Neuronal stem cell (in vitro differentiated cells): ENCODE measurements at regions not wholly inside any gene's neighbourhood (a gene's known extent, or its start where the extent isn't known, plus 50 kb on each side); places are given as distances from the start of the nearest gene placed in this dataset.

ENCODE experiments used
- DNase-seq: peaks from one replicate; pipeline ENCODE4 v3.0.0-alpha.2; 2013; ENCODE audit warnings: low spot score
- H2AFZ ChIP-seq: one replicate; pipeline ENCODE4 v1.6.1; 2013; ENCODE audit warnings: mild to moderate bottlenecking, low read length, inconsistent platforms
- H2AK5ac ChIP-seq: 2 replicates; pipeline ENCODE4 v1.6.1; 2013; ENCODE audit warnings: low read depth, mild to moderate bottlenecking, inconsistent platforms, low read length, moderate library complexity, mixed read lengths
- H2BK120ac ChIP-seq: 2 replicates; pipeline ENCODE4 v1.6.1; 2013; ENCODE audit warnings: low read depth, mild to moderate bottlenecking, inconsistent platforms, low read length, moderate library complexity, mixed read lengths
- H2BK12ac ChIP-seq: one replicate; pipeline ENCODE4 v1.6.1; 2013; ENCODE audit warnings: low read length, inconsistent platforms
- H2BK15ac ChIP-seq: 2 replicates; pipeline ENCODE4 v1.6.1; 2013; ENCODE audit warnings: mild to moderate bottlenecking, low read length, inconsistent platforms, mixed read lengths
- H2BK5ac ChIP-seq: one replicate; pipeline ENCODE4 v1.6.1; 2013; ENCODE audit warnings: inconsistent platforms, mild to moderate bottlenecking, low read length, moderate library complexity
- H3K14ac ChIP-seq: one replicate; pipeline ENCODE4 v1.6.1; 2013; ENCODE audit warnings: low read length, inconsistent platforms
- H3K18ac ChIP-seq: 2 replicates; pipeline ENCODE4 v1.6.1; 2013; ENCODE audit warnings: low read length, inconsistent platforms
- H3K23ac ChIP-seq: 2 replicates; pipeline ENCODE4 v1.6.1; 2013; ENCODE audit warnings: low read depth, mild to moderate bottlenecking, mixed read lengths, low read length, inconsistent platforms; ENCODE audit not compliant: poor library complexity
- H3K27ac ChIP-seq: replicated peaks from 3 replicates; pipeline ENCODE4 v1.5.1; 2013; ENCODE audit warnings: low read length, inconsistent platforms
- H3K27me3 ChIP-seq, 3 experiments: 2 replicates each; pipeline ENCODE4 v1.6.1; 2013; ENCODE audit warnings: low read length in 3 of 3, mild to moderate bottlenecking in 2 of 3, inconsistent platforms in 1 of 3, low read depth in 1 of 3, mixed read lengths in 1 of 3, moderate library complexity in 1 of 3; ENCODE audit not compliant: control insufficient read depth in 3 of 3, insufficient read depth in 3 of 3
- H3K36me3 ChIP-seq, 2 donors: replicated peaks in 1 of 2; 2 replicates each; pipeline ENCODE4 v1.6.1; 2013; ENCODE audit warnings: low read length in 2 of 2; ENCODE audit not compliant: control insufficient read depth in 2 of 2, insufficient read depth in 2 of 2
- H3K4ac ChIP-seq: 2 replicates; pipeline ENCODE4 v1.6.1; 2013; ENCODE audit warnings: inconsistent platforms, mild to moderate bottlenecking, low read length, moderate library complexity
- H3K4me1 ChIP-seq, 2 donors: 1 replicate in 1 of 2; 2 replicates in 1 of 2; pipeline ENCODE4 v1.6.1; 2013; ENCODE audit warnings: low read length in 2 of 2, low read depth in 1 of 2; ENCODE audit not compliant: control insufficient read depth in 2 of 2, insufficient read depth in 1 of 2
- H3K4me2 ChIP-seq: one replicate; pipeline ENCODE4 v1.6.1; 2013; ENCODE audit warnings: mild to moderate bottlenecking, low read length, inconsistent platforms; ENCODE audit not compliant: insufficient read depth, poor library complexity, severe bottlenecking
- H3K4me3 ChIP-seq, 2 donors: 2 replicates each; pipeline ENCODE4 v1.5.1; 2013; ENCODE audit warnings: low read length in 2 of 2, mild to moderate bottlenecking in 2 of 2, inconsistent platforms in 1 of 2, moderate library complexity in 1 of 2
- H3K79me1 ChIP-seq: one replicate; pipeline ENCODE4 v1.6.1; 2013; ENCODE audit warnings: low read depth, mild to moderate bottlenecking, inconsistent platforms, low read length, moderate library complexity
- H3K9ac ChIP-seq: one replicate; pipeline ENCODE4 v1.6.1; 2013; ENCODE audit warnings: mild to moderate bottlenecking, low read depth, low read length, inconsistent platforms; ENCODE audit not compliant: poor library complexity
- H3K9me3 ChIP-seq, 2 donors: replicated peaks in 1 of 2; 2 replicates each; pipeline versions ENCODE3 to v1.6.1; 2013; ENCODE audit warnings: low read length in 2 of 2, mild to moderate bottlenecking in 2 of 2, inconsistent platforms in 1 of 2, low read depth in 1 of 2, mixed read lengths in 1 of 2, moderate library complexity in 1 of 2; ENCODE audit not compliant: control insufficient read depth in 2 of 2, insufficient read depth in 1 of 2
- H4K8ac ChIP-seq: one replicate; pipeline ENCODE4 v1.6.1; 2013; ENCODE audit warnings: low read depth, mild to moderate bottlenecking, inconsistent platforms, low read length, moderate library complexity
- H4K91ac ChIP-seq: one replicate; pipeline ENCODE4 v1.6.1; 2013; ENCODE audit warnings: low read length, low read depth, mild to moderate bottlenecking, inconsistent platforms; ENCODE audit not compliant: poor library complexity
- WGBS, 2 donors: extraction: QIAGEN DNeasy Blood & Tissue Kit; methylation state at CpG; one replicate each; pipeline ENCODE4 v1.1.7; 2013; ENCODE audit warnings: missing lambda C conversion rate in 2 of 2, mixed read lengths in 1 of 2; ENCODE audit not compliant: insufficient read length in 2 of 2, insufficient replicate concordance in 1 of 2; ENCODE audit errors: extremely low coverage in 2 of 2; 5-methylcytosine and 5-hydroxymethylcytosine counted together

GRCh38 chr5:30197662-30198061 is 995.8 kb upstream of the CDH6 start:
- no peak overlapping the region for H2BK15ac ChIP-seq
- H2BK12ac ChIP-seq: no peak overlapping the region
- no peak overlapping the region for H3K14ac ChIP-seq
- no CpG with 5 or more reads among the region's 3 CpGs for WGBS, 2 donors
- no peak overlapping the region for H3K9ac ChIP-seq
- H3K23ac ChIP-seq: no peak overlapping the region
- no peak for DNase-seq
- H3K4ac ChIP-seq: no peak overlapping the region
- H3K4me2 ChIP-seq: no peak overlapping the region
- H3K36me3 ChIP-seq: no peaks in the 10 kb centered on the region
- H3K9me3 ChIP-seq: no peaks in the 10 kb centered on the region
- H3K27ac ChIP-seq: no peak overlapping the region
- H4K91ac ChIP-seq: no peak overlapping the region
- H3K4me1 ChIP-seq: no peaks in the 10 kb centered on the region
- H3K27me3 ChIP-seq: no peaks in the 10 kb centered on the region
- H2BK5ac ChIP-seq: no peak overlapping the region
- no peak overlapping the region for H2AK5ac ChIP-seq
- H3K79me1 ChIP-seq: no peaks in the 10 kb centered on the region
- H3K18ac ChIP-seq: no peak overlapping the region
- H3K4me3 ChIP-seq: no peak overlapping the region
- H4K8ac ChIP-seq: no peak overlapping the region
- no peak overlapping the region for H2AFZ ChIP-seq
- H2BK120ac ChIP-seq: no peak overlapping the region

GRCh38 chr5:30195036-30195435 is 998.5 kb upstream of the CDH6 start:
- Histone ChIP-seq H2BK15ac (no peak overlapping the region), H3K4me1 (no peaks in the 10 kb centered on the region), H3K9me3 (no peaks in the 10 kb centered on the region), H2AK5ac (no peak overlapping the region), H3K23ac (no peak overlapping the region), H3K4me2 (no peak overlapping the region), H2BK12ac (no peak overlapping the region), H2AFZ (no peak overlapping the region), H2BK120ac (no peak overlapping the region), H3K79me1 (no peaks in the 10 kb centered on the region), H3K36me3 (no peaks in the 10 kb centered on the region), H4K8ac (no peak overlapping the region), H3K4ac (no peak overlapping the region), H3K4me3 (no peak overlapping the region), H3K18ac (no peak overlapping the region), H3K27me3 (no peaks in the 10 kb centered on the region), H2BK5ac (no peak overlapping the region), H3K14ac (no peak overlapping the region), H4K91ac (no peak overlapping the region), H3K9ac (no peak overlapping the region), H3K27ac (no peak overlapping the region)
- DNase-seq: no peak
- WGBS, 2 donors: no CpG with 5 or more reads among the region's 2 CpGs

- no peak overlapping the region for H2BK15ac ChIP-seq
- no peak overlapping the region for H3K9ac ChIP-seq
- no peaks in the 10 kb centered on the region for H3K4me1 ChIP-seq
- H4K91ac ChIP-seq: no peak overlapping the region
- H2AK5ac ChIP-seq: no peak overlapping the region
- no CpG with 5 or more reads among the region's 5 CpGs for WGBS, 2 donors
- H4K8ac ChIP-seq: no peak overlapping the region
- H3K9me3 ChIP-seq: no peaks in the 10 kb centered on the region
- no peak overlapping the region for H3K23ac ChIP-seq
- H3K79me1 ChIP-seq: no peaks in the 10 kb centered on the region
- no peak overlapping the region for H2AFZ ChIP-seq
- H3K4me3 ChIP-seq: no peak overlapping the region
- H3K14ac ChIP-seq: no peak overlapping the region
- H2BK5ac ChIP-seq: no peak overlapping the region
- H3K18ac ChIP-seq: no peak overlapping the region
- H3K36me3 ChIP-seq: no peaks in the 10 kb centered on the region
- no peak overlapping the region for H3K4ac ChIP-seq
- H2BK12ac ChIP-seq: no peak overlapping the region
- no peaks in the 10 kb centered on the region for H3K27me3 ChIP-seq
- H2BK120ac ChIP-seq: no peak overlapping the region
- DNase-seq: no peak
- H3K4me2 ChIP-seq: no peak overlapping the region
- H3K27ac ChIP-seq: no peak overlapping the region
Measured at GRCh38 chr5:30194595-30194994, 998.9 kb upstream of the CDH6 start.

GRCh38 chr5:30183795-30184194 is 1009.7 kb upstream of the CDH6 start:
- no peak overlapping the region for H3K4me2 ChIP-seq
- H2AK5ac ChIP-seq: no peak overlapping the region
- no CpG with 5 or more reads among the region's 7 CpGs for WGBS, 2 donors

More at GRCh38 chr5:30183795-30184194, 1009.7 kb upstream of the CDH6 start:
- Histone ChIP-seq H3K27me3 (no peaks in the 10 kb centered on the region), H2BK5ac (no peak overlapping the region), H3K27ac (no peak overlapping the region), H3K9ac (no peak overlapping the region), H2BK12ac (no peak overlapping the region), H3K23ac (no peak overlapping the region), H2BK15ac (no peak overlapping the region), H3K4me1 (no peaks in the 10 kb centered on the region), H4K91ac (no peak overlapping the region), H3K14ac (no peak overlapping the region), H3K9me3 (no peaks in the 10 kb centered on the region), H3K36me3 (no peaks in the 10 kb centered on the region), H4K8ac (no peak overlapping the region), H3K79me1 (no peaks in the 10 kb centered on the region), H3K4me3 (no peak overlapping the region), H3K18ac (no peak overlapping the region), H2AFZ (no peak overlapping the region), H2BK120ac (no peak overlapping the region), H3K4ac (no peak overlapping the region)
- DNase-seq: no peak
